H9 (cell line): ENCODE measurements at regions not wholly inside any gene's neighbourhood (a gene's known extent, or its start where the extent isn't known, plus 50 kb on each side); places are given as distances from the start of the nearest gene placed in this dataset.

Source experiments
- DNase-seq: peaks from one replicate; pipeline ENCODE4 v3.0.0-alpha.2; 2017
- H2AFZ ChIP-seq: one replicate; pipeline ENCODE4 v1.6.1; 2013; ENCODE audit warnings: mild to moderate bottlenecking, low read length, control low read depth, moderate library complexity
- H2AK5ac ChIP-seq: 2 replicates; pipeline ENCODE4 v1.6.1; 2013; ENCODE audit warnings: low read length, control low read depth, mixed read lengths; ENCODE audit not compliant: insufficient read length
- H2BK120ac ChIP-seq: one replicate; pipeline ENCODE4 v1.6.1; 2013; ENCODE audit warnings: low read depth, mild to moderate bottlenecking, low read length, control low read depth, inconsistent platforms; ENCODE audit not compliant: poor library complexity, severe bottlenecking
- H2BK12ac ChIP-seq: 2 replicates; pipeline ENCODE4 v1.6.1; 2013; ENCODE audit warnings: low read length, control low read depth, mixed read lengths, low read depth; ENCODE audit not compliant: insufficient read length
- H2BK15ac ChIP-seq: 2 replicates; pipeline ENCODE4 v1.6.1; 2013; ENCODE audit warnings: low read depth, low read length, control low read depth
- H2BK20ac ChIP-seq: one replicate; pipeline ENCODE4 v1.6.1; 2013; ENCODE audit warnings: low read depth, mild to moderate bottlenecking, low read length, control low read depth, inconsistent platforms; ENCODE audit not compliant: poor library complexity, severe bottlenecking
- H2BK5ac ChIP-seq: 2 replicates; pipeline ENCODE4 v1.6.1; 2013; ENCODE audit warnings: low read length, control low read depth, mixed read lengths; ENCODE audit not compliant: insufficient read length
- H3K14ac ChIP-seq: 2 replicates; pipeline ENCODE4 v1.6.1; 2013; ENCODE audit warnings: low read length, control low read depth; ENCODE audit not compliant: insufficient read depth
- H3K18ac ChIP-seq: 2 replicates; pipeline ENCODE4 v1.6.1; 2013; ENCODE audit warnings: low read depth, mild to moderate bottlenecking, mixed read lengths, low read length, control low read depth; ENCODE audit not compliant: insufficient read length
- H3K23ac ChIP-seq: 2 replicates; pipeline ENCODE4 v1.6.1; 2013; ENCODE audit warnings: low read length, control low read depth, mixed read lengths, low read depth; ENCODE audit not compliant: insufficient read length
- H3K23me2 ChIP-seq: 2 replicates; pipeline ENCODE4 v1.6.1; 2013; ENCODE audit warnings: low read depth, mild to moderate bottlenecking, mixed read lengths, low read length, control low read depth; ENCODE audit not compliant: insufficient read length, poor library complexity, severe bottlenecking
- H3K27ac ChIP-seq: 2 replicates; pipeline ENCODE4 v1.5.1; 2013; ENCODE audit warnings: low read length, control low read depth, mixed read lengths, low read depth; ENCODE audit not compliant: insufficient read length
- H3K27me3 ChIP-seq: 2 replicates; pipeline ENCODE4 v1.6.1; 2013; ENCODE audit warnings: low read length, control low read depth, inconsistent platforms; ENCODE audit not compliant: insufficient read depth
- H3K4ac ChIP-seq: 2 replicates; pipeline ENCODE4 v1.6.1; 2013; ENCODE audit warnings: low read depth, mild to moderate bottlenecking, control low read depth, inconsistent platforms, low read length, moderate library complexity
- H3K4me1 ChIP-seq: 2 replicates; pipeline ENCODE4 v1.6.1; 2013; ENCODE audit warnings: low read length, control low read depth, inconsistent platforms; ENCODE audit not compliant: insufficient read depth
- H3K4me2 ChIP-seq: 2 replicates; pipeline ENCODE4 v1.6.1; 2013; ENCODE audit warnings: low read length, control low read depth, mixed read lengths; ENCODE audit not compliant: insufficient read length, insufficient read depth
- H3K56ac ChIP-seq: 2 replicates; pipeline ENCODE4 v1.6.1; 2013; ENCODE audit warnings: low read depth, mild to moderate bottlenecking, mixed read lengths, low read length, control low read depth; ENCODE audit not compliant: insufficient read length
- H3K79me1 ChIP-seq: 2 replicates; pipeline ENCODE4 v1.6.1; 2013; ENCODE audit warnings: low read depth, mild to moderate bottlenecking, moderate library complexity, low read length, control low read depth, inconsistent platforms; ENCODE audit not compliant: insufficient read depth, poor library complexity, severe bottlenecking
- H3K79me2 ChIP-seq: 2 replicates; pipeline ENCODE4 v1.6.1; 2013; ENCODE audit warnings: low read length, control low read depth, inconsistent platforms; ENCODE audit not compliant: insufficient read depth
- H3K9ac ChIP-seq: 2 replicates; pipeline ENCODE4 v1.6.1; 2013; ENCODE audit warnings: low read length, control low read depth, mixed read lengths; ENCODE audit not compliant: insufficient read length; ENCODE audit errors: extremely low read depth
- H3K9me3 ChIP-seq: one replicate; pipeline ENCODE4 v1.6.1; 2013; ENCODE audit warnings: low read depth, low read length, inconsistent platforms; ENCODE audit not compliant: control insufficient read depth
- H3T11ph ChIP-seq: one replicate; pipeline ENCODE4 v1.6.1; 2013; ENCODE audit warnings: mild to moderate bottlenecking, low read length, control low read depth, inconsistent platforms
- H4K20me1 ChIP-seq: one replicate; pipeline ENCODE4 v1.6.1; 2013; ENCODE audit not compliant: control insufficient read depth, insufficient read length, insufficient read depth
- H4K5ac ChIP-seq: 2 replicates; pipeline ENCODE4 v1.6.1; 2013; ENCODE audit warnings: low read depth, mild to moderate bottlenecking, mixed read lengths, low read length, control low read depth; ENCODE audit not compliant: insufficient read length
- H4K8ac ChIP-seq: replicated peaks from 2 replicates; pipeline ENCODE4 v1.6.1; 2013; ENCODE audit warnings: low read length, control low read depth, mixed read lengths, low read depth; ENCODE audit not compliant: insufficient read length
- H4K91ac ChIP-seq: 2 replicates; pipeline ENCODE4 v1.6.1; 2013; ENCODE audit warnings: low read depth, mild to moderate bottlenecking, moderate library complexity, mixed read lengths, low read length, control low read depth; ENCODE audit not compliant: insufficient read length
- H3K27ac Mint-ChIP-seq, 3 experiments: 2 replicates in 2 of 3; 3 replicates in 1 of 3; pipeline ENCODE4 v1.8.0; 2020 to 2021; ENCODE audit warnings: mixed read lengths in 3 of 3, mild to moderate bottlenecking in 1 of 3, moderate library complexity in 1 of 3
- H3K27me3 Mint-ChIP-seq: 2 replicates; pipeline ENCODE4 v1.8.0; 2021; ENCODE audit warnings: low read depth, mild to moderate bottlenecking, moderate library complexity, mixed read lengths
- H3K36me3 Mint-ChIP-seq, 3 experiments: 2 replicates in 2 of 3; 3 replicates in 1 of 3; pipeline ENCODE4 v1.8.0; 2020 to 2021; ENCODE audit warnings: low read depth in 3 of 3, mixed read lengths in 3 of 3; ENCODE audit not compliant: insufficient read depth in 1 of 3
- H3K4me1 Mint-ChIP-seq, 2 experiments: 2 replicates each; pipeline ENCODE4 v1.8.0; 2020; ENCODE audit warnings: mixed read lengths in 2 of 2
- H3K4me3 Mint-ChIP-seq, 2 experiments: 2 replicates in 1 of 2; 3 replicates in 1 of 2; pipeline ENCODE4 v1.8.0; 2020 to 2021; ENCODE audit warnings: mild to moderate bottlenecking in 2 of 2, mixed read lengths in 2 of 2, moderate library complexity in 1 of 2
- H3K9me3 Mint-ChIP-seq, 2 experiments: 2 replicates in 1 of 2; 3 replicates in 1 of 2; pipeline ENCODE4 v1.8.0; 2020; ENCODE audit warnings: mild to moderate bottlenecking in 2 of 2, mixed read lengths in 2 of 2, moderate library complexity in 1 of 2
- WGBS: extraction: QIAGEN DNeasy Blood & Tissue Kit; methylation state at CpG from one replicate; pipeline ENCODE4 v1.1.7; 2013; ENCODE audit warnings: missing lambda C conversion rate, low lambda C conversion rate, mixed read lengths; ENCODE audit not compliant: insufficient read length; ENCODE audit errors: extremely low coverage; 5-methylcytosine and 5-hydroxymethylcytosine counted together
- TF ChIP-seq, protein P1 (sequence below): fragments of 200-600 bp; sonication (generic); conservative IDR thresholded peaks from 3 replicates; pipeline ENCODE4 v1.8.0; 2021; ENCODE audit warnings: antibody characterized with exemption, mild to moderate bottlenecking

DNA sequence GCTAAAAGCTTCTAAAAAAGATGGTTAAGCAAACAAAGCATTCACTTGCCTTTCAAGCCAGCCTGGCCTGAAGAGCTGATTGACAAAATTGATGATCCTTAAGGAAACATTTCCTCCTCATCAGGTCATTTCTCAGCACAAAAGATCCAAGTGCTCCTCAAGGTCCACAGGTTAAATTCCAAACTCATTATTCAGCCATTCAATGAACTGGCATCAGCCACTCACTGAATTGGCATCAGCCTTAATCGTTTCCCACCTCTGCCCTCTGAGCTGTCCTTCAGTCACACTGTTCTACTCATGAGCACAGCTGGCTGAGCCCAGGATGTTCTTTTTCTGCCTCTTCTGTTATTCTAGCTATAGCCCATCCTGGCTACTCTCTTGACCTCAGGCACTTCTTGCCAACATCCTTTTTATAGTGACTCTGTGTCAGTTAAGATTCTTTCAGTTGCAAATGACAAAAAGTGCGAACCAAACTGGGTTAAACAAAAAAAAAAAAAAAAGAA is 147.5 kb downstream of the RAB11FIP2 start:
- DNase-seq = peak; percentile 36
- no peak overlapping the region for H3K27ac ChIP-seq
- Mint-ChIP-seq H3K27ac (no peak overlapping the region), H3K4me3 (no peak overlapping the region), H3K27me3 (peaks cover 10% of the 10 kb centered on the region), H3K36me3 (0 out of 7 replicates have a peak, but pooled peaks cover 0 to 7% (median 0%) of the 10 kb centered on the region in 3 experiments), H3K4me1 (peaks cover 13 to 18% of the 10 kb centered on the region in 2 experiments), H3K9me3 (no peaks in the 10 kb centered on the region; a peak in 1 of 5 replicates)
- no peaks in the 10 kb centered on the region for H3K27me3 ChIP-seq
- no peak overlapping the region for H2BK120ac ChIP-seq
- no peak overlapping the region for H4K5ac ChIP-seq
- H3K14ac ChIP-seq = no peak overlapping the region
- H3K4ac ChIP-seq = no peak overlapping the region
- no peak overlapping the region for H3K9ac ChIP-seq
- no peak overlapping the region for H3T11ph ChIP-seq
- H3K56ac ChIP-seq = no peak overlapping the region
- no peaks in the 10 kb centered on the region for H4K20me1 ChIP-seq
- H4K91ac ChIP-seq = no peak overlapping the region
- TF ChIP-seq, protein P1, sequence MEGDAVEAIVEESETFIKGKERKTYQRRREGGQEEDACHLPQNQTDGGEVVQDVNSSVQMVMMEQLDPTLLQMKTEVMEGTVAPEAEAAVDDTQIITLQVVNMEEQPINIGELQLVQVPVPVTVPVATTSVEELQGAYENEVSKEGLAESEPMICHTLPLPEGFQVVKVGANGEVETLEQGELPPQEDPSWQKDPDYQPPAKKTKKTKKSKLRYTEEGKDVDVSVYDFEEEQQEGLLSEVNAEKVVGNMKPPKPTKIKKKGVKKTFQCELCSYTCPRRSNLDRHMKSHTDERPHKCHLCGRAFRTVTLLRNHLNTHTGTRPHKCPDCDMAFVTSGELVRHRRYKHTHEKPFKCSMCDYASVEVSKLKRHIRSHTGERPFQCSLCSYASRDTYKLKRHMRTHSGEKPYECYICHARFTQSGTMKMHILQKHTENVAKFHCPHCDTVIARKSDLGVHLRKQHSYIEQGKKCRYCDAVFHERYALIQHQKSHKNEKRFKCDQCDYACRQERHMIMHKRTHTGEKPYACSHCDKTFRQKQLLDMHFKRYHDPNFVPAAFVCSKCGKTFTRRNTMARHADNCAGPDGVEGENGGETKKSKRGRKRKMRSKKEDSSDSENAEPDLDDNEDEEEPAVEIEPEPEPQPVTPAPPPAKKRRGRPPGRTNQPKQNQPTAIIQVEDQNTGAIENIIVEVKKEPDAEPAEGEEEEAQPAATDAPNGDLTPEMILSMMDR = no peak
- no peak overlapping the region for H3K4me2 ChIP-seq
- H3K79me1 ChIP-seq = no peaks in the 10 kb centered on the region
- no peak overlapping the region for H2AFZ ChIP-seq
- no CpG with 5 or more reads among the region's 2 CpGs for WGBS
- H2BK15ac ChIP-seq = no peak overlapping the region
- H3K4me1 ChIP-seq = peaks cover 6% of the 10 kb centered on the region; the same call in 1 of the 2 replicates
- no peak overlapping the region for H3K18ac ChIP-seq
- H3K9me3 ChIP-seq = no peaks in the 10 kb centered on the region
- H4K8ac ChIP-seq = no peak overlapping the region
- no peak overlapping the region for H2BK5ac ChIP-seq
- no peak overlapping the region for H2BK20ac ChIP-seq
- H3K79me2 ChIP-seq = no peaks in the 10 kb centered on the region
- H3K23me2 ChIP-seq = no peaks in the 10 kb centered on the region
- no peak overlapping the region for H3K23ac ChIP-seq
- no peak overlapping the region for H2AK5ac ChIP-seq
- no peak overlapping the region for H2BK12ac ChIP-seq
